Esophagus squamous epithelium (tissue), 4 donors: ENCODE measurements at regions not wholly inside any gene's neighbourhood (a gene's known extent, or its start where the extent isn't known, plus 50 kb on each side); places are given as distances from the start of the nearest gene placed in this dataset.

ENCODE experiments used
- POLR2A ChIP-seq, 4 donors: fragments of 450-650 bp; IDR thresholded peaks; one replicate each; pipeline ENCODE4 v1.6.1; 2017; ENCODE audit warnings: antibody characterized with exemption in 4 of 4, mild to moderate bottlenecking in 4 of 4, moderate library complexity in 3 of 4
- TF ChIP-seq, protein P1 (sequence below), 6 experiments: fragments of 450-650 bp in 4 of 6; fragments of 200-600 bp in 2 of 6; sonication (generic) in 2 of 6; IDR thresholded peaks; one replicate each; pipeline ENCODE4 v1.5.1; 2016 to 2019; ENCODE audit warnings: antibody characterized with exemption in 6 of 6, mild to moderate bottlenecking in 4 of 6, moderate library complexity in 4 of 6

DNA sequence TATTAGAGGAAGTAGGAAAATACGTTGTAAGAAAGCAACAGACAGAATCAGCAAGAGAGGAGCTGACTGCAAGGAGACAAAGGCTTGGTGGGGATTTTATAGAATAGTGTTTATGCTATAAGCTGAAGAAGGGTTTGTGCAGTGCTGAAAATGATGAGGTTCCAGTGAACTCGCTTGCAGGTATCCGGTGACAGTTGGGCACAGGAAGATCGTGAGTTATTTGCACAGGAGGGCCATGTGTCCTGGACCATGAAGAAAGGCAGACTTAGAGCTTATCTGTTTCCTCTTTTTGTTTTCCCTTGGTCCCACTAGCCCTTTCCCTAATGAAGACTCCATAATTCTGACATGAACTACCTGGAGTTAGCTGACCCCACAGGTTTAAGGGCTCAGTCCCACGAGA, 61.4 kb downstream of the NXNL2 start:
- TF ChIP-seq, protein P1, sequence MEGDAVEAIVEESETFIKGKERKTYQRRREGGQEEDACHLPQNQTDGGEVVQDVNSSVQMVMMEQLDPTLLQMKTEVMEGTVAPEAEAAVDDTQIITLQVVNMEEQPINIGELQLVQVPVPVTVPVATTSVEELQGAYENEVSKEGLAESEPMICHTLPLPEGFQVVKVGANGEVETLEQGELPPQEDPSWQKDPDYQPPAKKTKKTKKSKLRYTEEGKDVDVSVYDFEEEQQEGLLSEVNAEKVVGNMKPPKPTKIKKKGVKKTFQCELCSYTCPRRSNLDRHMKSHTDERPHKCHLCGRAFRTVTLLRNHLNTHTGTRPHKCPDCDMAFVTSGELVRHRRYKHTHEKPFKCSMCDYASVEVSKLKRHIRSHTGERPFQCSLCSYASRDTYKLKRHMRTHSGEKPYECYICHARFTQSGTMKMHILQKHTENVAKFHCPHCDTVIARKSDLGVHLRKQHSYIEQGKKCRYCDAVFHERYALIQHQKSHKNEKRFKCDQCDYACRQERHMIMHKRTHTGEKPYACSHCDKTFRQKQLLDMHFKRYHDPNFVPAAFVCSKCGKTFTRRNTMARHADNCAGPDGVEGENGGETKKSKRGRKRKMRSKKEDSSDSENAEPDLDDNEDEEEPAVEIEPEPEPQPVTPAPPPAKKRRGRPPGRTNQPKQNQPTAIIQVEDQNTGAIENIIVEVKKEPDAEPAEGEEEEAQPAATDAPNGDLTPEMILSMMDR (IDR thresholded peaks at IDR 0.05), result no peak
- no peak for TF ChIP-seq POLR2A (IDR thresholded peaks at IDR 0.05)
